ENCODE measurements at regions not wholly inside any gene's neighbourhood (a gene's known extent, or its start where the extent isn't known, plus 50 kb on each side); places are given as distances from the start of the nearest gene placed in this dataset.

- CTCF ChIA-PET: no interaction called here
- Histone ChIP-seq H3K27me3 (ENCODE audit: insufficient read depth, low read length) (no peaks in the 10 kb centered on the region), H2AFZ (ENCODE audit: low read depth, low read length, poor library complexity, severe bottlenecking) (no peak overlapping the region), H3K36me3 (ENCODE audit: control insufficient read depth in 1 of 2, insufficient read depth in 2 of 2, low read length in 2 of 2) (no peaks in the 10 kb centered on the region), H3K27ac (ENCODE audit: low read depth, low read length) (no peak overlapping the region), H3K9me3 (ENCODE audit: control insufficient read depth in 1 of 2, insufficient read depth in 1 of 2, low read depth in 1 of 2, low read length in 2 of 2) (no peaks in the 10 kb centered on the region), H4K20me1 (ENCODE audit: insufficient read depth) (no peaks in the 10 kb centered on the region), H3K4me3 (replicated peaks in 1 of 2; ENCODE audit: low read depth in 1 of 2, low read length in 2 of 2) (no peak overlapping the region), H3K9ac (ENCODE audit: low read length) (no peak overlapping the region), H3K79me2 (ENCODE audit: insufficient read depth, low read length) (no peaks in the 10 kb centered on the region), H3K4me2 (ENCODE audit: low read length) (no peak overlapping the region), H3K9me2 (ENCODE audit: insufficient read depth) (no peaks in the 10 kb centered on the region), H3K4me1 (ENCODE audit: control insufficient read depth in 1 of 2, insufficient read depth in 2 of 2, low read length in 2 of 2) (peaks cover 0 to 8% of the 10 kb centered on the region in 2 experiments; a peak in 2 of 4 replicates)
- DNase-seq (ENCODE audit: low read depth, low spot score) (no peak), ATAC-seq (no peak)
- TF ChIP-seq FOSL1 (IDR thresholded peaks at IDR 0.05; ENCODE audit: low read depth) (no peak), RAD21 (IDR thresholded peaks at IDR 0.05; ENCODE audit: low read depth) (no peak), CEBPB (IDR thresholded peaks at IDR 0.05; ENCODE audit: low read depth) (no peak), POLR2AphosphoS5 (IDR thresholded peaks at IDR 0.05; ENCODE audit: low read depth, low read length) (no peak), ZNF274 (IDR thresholded peaks at IDR 0.05; ENCODE audit: low read depth, low read length) (no peak)
- POLR2A ChIA-PET: no interaction called here
- intact Hi-C loops (cut with micrococcal nuclease): no loop called here
- BruUV-seq (replicated peaks): no TSS peak
- RAD21 ChIA-PET (ENCODE audit: low non-redundant PET in 1 of 2, low total read pairs in 2 of 2, uncharacterized antibody in 2 of 2, unreplicated experiment in 2 of 2): no interaction called here
These were observed 75.5 kb upstream of the KLF7 start for GRCh38 chr2:207241198-207241597.

DNA sequence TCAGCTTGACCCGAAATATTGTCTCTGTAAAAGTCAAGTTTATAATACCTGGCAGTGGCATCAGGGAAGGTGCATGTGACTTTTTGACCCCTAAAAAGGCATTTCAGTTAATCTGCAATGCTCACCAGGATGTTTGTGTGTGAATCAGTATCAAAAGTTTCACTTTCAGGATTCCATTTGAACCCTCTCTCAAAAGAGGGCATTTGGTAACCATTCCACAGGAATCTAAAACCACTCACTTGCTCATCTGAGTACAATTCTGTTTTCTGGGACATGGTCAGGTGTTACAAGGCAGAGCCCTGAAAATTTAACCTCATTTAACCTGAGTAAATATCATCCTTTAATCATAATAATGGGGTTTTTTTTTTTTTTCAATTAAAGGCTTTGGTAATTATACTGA lies 77.9 kb upstream of the KLF7 start:
- no peaks in the 10 kb centered on the region for H3K36me3 ChIP-seq (ENCODE audit: control insufficient read depth in 1 of 2, insufficient read depth in 2 of 2, low read length in 2 of 2)
- RAD21 ChIA-PET (ENCODE audit: low non-redundant PET in 1 of 2, low total read pairs in 2 of 2, uncharacterized antibody in 2 of 2, unreplicated experiment in 2 of 2): no interaction called here
- CTCF ChIA-PET: no interaction called here
- H3K4me2 ChIP-seq (ENCODE audit: low read length): no peak overlapping the region
- no peak overlapping the region for H3K27ac ChIP-seq (ENCODE audit: low read depth, low read length)
- peaks cover 0 to 9% of the 10 kb centered on the region in 2 experiments; a peak in 2 of 4 replicates for H3K4me1 ChIP-seq (ENCODE audit: control insufficient read depth in 1 of 2, insufficient read depth in 2 of 2, low read length in 2 of 2)
- no peaks in the 10 kb centered on the region for H3K79me2 ChIP-seq (ENCODE audit: insufficient read depth, low read length)
- no TSS peak for BruUV-seq (replicated peaks)
- H4K20me1 ChIP-seq (ENCODE audit: insufficient read depth): no peaks in the 10 kb centered on the region
- intact Hi-C loops (cut with micrococcal nuclease): no loop called here
- H3K9ac ChIP-seq (ENCODE audit: low read length): no peak overlapping the region
- H3K9me2 ChIP-seq (ENCODE audit: insufficient read depth): no peaks in the 10 kb centered on the region
- TF ChIP-seq ZNF274 (IDR thresholded peaks at IDR 0.05; ENCODE audit: low read depth, low read length) (no peak), CEBPB (IDR thresholded peaks at IDR 0.05; ENCODE audit: low read depth) (no peak), RAD21 (IDR thresholded peaks at IDR 0.05; ENCODE audit: low read depth) (no peak), SP1 (IDR thresholded peaks at IDR 0.05; ENCODE audit: low read depth) (no peak), MAX (IDR thresholded peaks at IDR 0.05) (no peak), YY1 (IDR thresholded peaks at IDR 0.05; ENCODE audit: extremely low read depth, insufficient replicate concordance, low read depth, low read length) (no peak), FOSL1 (IDR thresholded peaks at IDR 0.05; ENCODE audit: low read depth) (no peak)
- TF ChIP-seq, protein P1, sequence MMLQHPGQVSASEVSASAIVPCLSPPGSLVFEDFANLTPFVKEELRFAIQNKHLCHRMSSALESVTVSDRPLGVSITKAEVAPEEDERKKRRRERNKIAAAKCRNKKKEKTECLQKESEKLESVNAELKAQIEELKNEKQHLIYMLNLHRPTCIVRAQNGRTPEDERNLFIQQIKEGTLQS (IDR thresholded peaks at IDR 0.05): no peak
- no peaks in the 10 kb centered on the region for H3K27me3 ChIP-seq (ENCODE audit: insufficient read depth, low read length)
- POLR2A ChIA-PET: no interaction called here
- H3K9me3 ChIP-seq (ENCODE audit: control insufficient read depth in 1 of 2, insufficient read depth in 1 of 2, low read depth in 1 of 2, low read length in 2 of 2): no peaks in the 10 kb centered on the region
- no peak overlapping the region for H2AFZ ChIP-seq (ENCODE audit: low read depth, low read length, poor library complexity, severe bottlenecking)
- no peak overlapping the region for H3K4me3 ChIP-seq (replicated peaks in 1 of 2; ENCODE audit: low read depth in 1 of 2, low read length in 2 of 2)
- no peak for DNase-seq (ENCODE audit: low read depth, low spot score)
- ATAC-seq: no peak
